Osteoblast (primary cell): ENCODE measurements at regions not wholly inside any gene's neighbourhood (a gene's known extent, or its start where the extent isn't known, plus 50 kb on each side); places are given as distances from the start of the nearest gene placed in this dataset.

Source experiments
- DNase-seq: peaks from one replicate; pipeline ENCODE4 v3.0.0; 2011; ENCODE audit warnings: low spot score, mixed read lengths; ENCODE audit not compliant: insufficient read length; ENCODE audit errors: missing footprints
- H2AFZ ChIP-seq: 2 replicates; pipeline ENCODE4 v1.6.0; 2011; ENCODE audit warnings: mild to moderate bottlenecking, low read length
- H3K27ac ChIP-seq: 2 replicates; pipeline ENCODE4 v1.5.1; 2011; ENCODE audit warnings: mild to moderate bottlenecking, low read depth, low read length, moderate library complexity
- H3K27me3 ChIP-seq: 2 replicates; pipeline ENCODE4 v1.6.0; 2012; ENCODE audit warnings: mild to moderate bottlenecking, control low read depth, inconsistent platforms, low read length, moderate library complexity; ENCODE audit not compliant: insufficient read depth
- H3K36me3 ChIP-seq: 2 replicates; pipeline ENCODE4 v1.5.1; 2011; ENCODE audit warnings: mild to moderate bottlenecking, low read length, control low read depth, moderate library complexity; ENCODE audit not compliant: insufficient read depth
- H3K4me1 ChIP-seq: 2 replicates; pipeline ENCODE4 v1.5.1; 2011; ENCODE audit warnings: mild to moderate bottlenecking, low read length, control low read depth, moderate library complexity; ENCODE audit not compliant: insufficient read depth
- H3K4me2 ChIP-seq: 2 replicates; pipeline ENCODE4 v1.6.0; 2011; ENCODE audit warnings: mild to moderate bottlenecking, low read length; ENCODE audit not compliant: insufficient read depth
- H3K4me3 ChIP-seq: fragments of 200-600 bp; sonication (generic); 3 replicates; pipeline ENCODE4 v1.5.1; 2012; ENCODE audit warnings: mild to moderate bottlenecking, low read length, inconsistent platforms; ENCODE audit not compliant: insufficient read depth
- H3K79me2 ChIP-seq: 2 replicates; pipeline ENCODE4 v1.6.0; 2012; ENCODE audit warnings: mild to moderate bottlenecking, low read length, control low read depth, inconsistent platforms; ENCODE audit not compliant: insufficient read depth
- H3K9me3 ChIP-seq: 2 replicates; pipeline ENCODE4 v1.5.1; 2011; ENCODE audit warnings: low read depth, low read length, control low read depth
- H4K20me1 ChIP-seq: 2 replicates; pipeline ENCODE4 v1.6.0; 2012; ENCODE audit warnings: mild to moderate bottlenecking, low read length, control low read depth; ENCODE audit not compliant: insufficient read depth
- TF ChIP-seq, protein P1 (sequence below): IDR thresholded peaks from 2 replicates; pipeline ENCODE4 v1.5.1; 2011; ENCODE audit warnings: mild to moderate bottlenecking, low read depth, low read length, moderate library complexity; ENCODE audit errors: extremely low read depth

DNA sequence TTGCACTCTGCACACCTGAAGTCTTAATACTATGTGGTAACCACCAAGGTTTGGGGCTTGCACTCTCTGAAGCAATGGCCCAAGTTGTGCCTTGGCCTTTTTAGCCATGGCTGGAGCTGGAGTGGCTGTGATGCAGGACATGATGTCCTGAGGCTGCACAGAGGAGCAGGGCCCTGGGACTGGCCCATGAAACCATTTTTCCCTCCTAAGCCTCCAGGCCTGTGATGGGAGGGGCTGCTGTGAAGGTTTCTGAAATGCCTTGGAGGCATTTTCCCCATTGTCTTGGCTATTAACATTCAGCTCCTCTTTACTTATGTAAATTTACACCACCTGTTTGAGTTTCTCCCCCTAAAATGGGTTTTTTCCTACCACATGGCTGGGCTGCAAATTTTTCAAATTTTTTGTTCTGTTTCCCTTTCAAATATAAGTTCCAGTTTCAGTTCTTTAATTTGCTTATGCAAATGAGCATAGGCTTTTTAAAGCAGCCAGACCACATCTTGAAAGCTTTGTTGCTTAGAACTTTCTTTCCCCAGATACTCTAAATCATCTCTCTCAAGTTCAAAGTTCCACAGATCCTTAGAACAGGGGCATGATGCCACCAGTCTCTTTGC, 237.4 kb upstream of the DMAC1 start:
- Histone ChIP-seq H2AFZ (no peak overlapping the region), H3K9me3 (no peaks in the 10 kb centered on the region), H3K4me2 (no peak overlapping the region), H3K36me3 (no peaks in the 10 kb centered on the region), H3K4me3 (no peak overlapping the region), H3K27me3 (no peaks in the 10 kb centered on the region), H3K27ac (no peak overlapping the region), H4K20me1 (no peaks in the 10 kb centered on the region), H3K4me1 (no peaks in the 10 kb centered on the region), H3K79me2 (no peaks in the 10 kb centered on the region)
- no peak for DNase-seq
- TF ChIP-seq, protein P1, sequence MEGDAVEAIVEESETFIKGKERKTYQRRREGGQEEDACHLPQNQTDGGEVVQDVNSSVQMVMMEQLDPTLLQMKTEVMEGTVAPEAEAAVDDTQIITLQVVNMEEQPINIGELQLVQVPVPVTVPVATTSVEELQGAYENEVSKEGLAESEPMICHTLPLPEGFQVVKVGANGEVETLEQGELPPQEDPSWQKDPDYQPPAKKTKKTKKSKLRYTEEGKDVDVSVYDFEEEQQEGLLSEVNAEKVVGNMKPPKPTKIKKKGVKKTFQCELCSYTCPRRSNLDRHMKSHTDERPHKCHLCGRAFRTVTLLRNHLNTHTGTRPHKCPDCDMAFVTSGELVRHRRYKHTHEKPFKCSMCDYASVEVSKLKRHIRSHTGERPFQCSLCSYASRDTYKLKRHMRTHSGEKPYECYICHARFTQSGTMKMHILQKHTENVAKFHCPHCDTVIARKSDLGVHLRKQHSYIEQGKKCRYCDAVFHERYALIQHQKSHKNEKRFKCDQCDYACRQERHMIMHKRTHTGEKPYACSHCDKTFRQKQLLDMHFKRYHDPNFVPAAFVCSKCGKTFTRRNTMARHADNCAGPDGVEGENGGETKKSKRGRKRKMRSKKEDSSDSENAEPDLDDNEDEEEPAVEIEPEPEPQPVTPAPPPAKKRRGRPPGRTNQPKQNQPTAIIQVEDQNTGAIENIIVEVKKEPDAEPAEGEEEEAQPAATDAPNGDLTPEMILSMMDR: no peak

DNA sequence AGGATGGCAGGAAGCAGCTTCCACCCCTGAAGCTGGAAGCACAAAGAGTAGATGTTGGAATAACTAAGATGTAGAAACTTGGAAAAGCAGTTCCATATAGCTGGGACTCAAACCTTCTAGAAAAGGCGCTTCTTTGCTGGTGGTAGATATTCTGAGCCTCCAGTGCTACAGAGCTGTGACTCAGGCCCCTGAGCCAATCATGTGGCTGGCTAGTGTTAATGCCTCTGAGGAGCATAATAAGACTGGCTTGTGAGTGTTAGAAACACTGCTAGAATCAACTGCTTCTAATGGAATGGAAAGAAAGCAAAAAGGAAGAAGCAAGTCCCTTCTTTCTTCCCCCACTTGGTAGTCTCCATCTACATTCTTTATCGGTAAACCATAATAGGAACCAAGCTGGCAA, 234.2 kb upstream of the DMAC1 start:
- Histone ChIP-seq H3K36me3 (no peaks in the 10 kb centered on the region), H3K4me1 (no peaks in the 10 kb centered on the region), H3K27me3 (no peaks in the 10 kb centered on the region), H3K9me3 (no peaks in the 10 kb centered on the region), H2AFZ (no peak overlapping the region), H3K4me3 (no peak overlapping the region), H3K79me2 (no peaks in the 10 kb centered on the region), H3K27ac (no peak overlapping the region), H3K4me2 (no peak overlapping the region), H4K20me1 (no peaks in the 10 kb centered on the region)
- TF ChIP-seq, protein P1: no peak
- no peak for DNase-seq

DNA sequence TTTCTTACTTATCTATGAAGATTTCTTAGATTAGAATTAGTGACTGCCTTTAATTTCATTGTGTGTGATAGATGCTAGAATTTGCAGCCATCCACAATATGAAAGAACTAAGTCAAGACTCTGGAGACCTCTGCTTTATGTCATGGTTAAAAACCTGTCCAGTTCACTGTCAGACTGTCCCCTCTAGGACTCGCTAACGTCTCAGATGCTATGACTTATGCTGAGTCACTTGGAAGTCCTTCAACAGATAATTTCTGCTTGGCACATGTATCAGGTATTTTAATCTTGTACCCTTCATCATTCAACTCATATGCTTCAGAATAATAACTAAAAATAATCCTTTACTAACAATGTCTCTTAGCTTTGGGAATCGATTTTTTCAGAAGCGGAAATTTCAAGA, 230.5 kb upstream of the DMAC1 start:
- DNase-seq: no peak
- no peaks in the 10 kb centered on the region for H3K9me3 ChIP-seq
- H4K20me1 ChIP-seq: no peaks in the 10 kb centered on the region

DNA sequence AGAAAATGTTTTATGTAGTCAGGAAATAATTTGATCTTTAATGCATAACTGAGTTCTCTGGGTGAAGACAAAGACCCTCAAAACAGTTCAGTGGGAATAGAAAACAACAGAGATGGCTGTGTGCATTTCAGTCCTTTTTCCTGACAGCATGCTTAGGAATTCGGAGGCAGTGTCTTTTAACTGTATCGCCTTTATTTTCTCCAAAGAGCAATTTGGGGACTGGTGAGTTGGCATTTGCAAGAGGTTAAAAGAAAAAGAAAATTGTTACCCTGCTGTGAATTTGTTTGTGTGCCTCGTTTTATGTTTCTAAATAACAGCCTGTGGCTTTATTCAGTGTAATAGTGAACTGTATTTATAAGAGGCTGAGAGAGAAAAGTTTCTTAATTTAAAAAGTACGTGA, 227.8 kb upstream of the DMAC1 start:
- TF ChIP-seq, protein P1: no peak
- no peak overlapping the region for H3K4me2 ChIP-seq
- H3K4me3 ChIP-seq: no peak overlapping the region
- no peak overlapping the region for H3K27ac ChIP-seq
- no peaks in the 10 kb centered on the region for H3K79me2 ChIP-seq
- no peaks in the 10 kb centered on the region for H4K20me1 ChIP-seq
- no peaks in the 10 kb centered on the region for H3K36me3 ChIP-seq
- no peaks in the 10 kb centered on the region for H3K27me3 ChIP-seq
- H3K4me1 ChIP-seq: no peaks in the 10 kb centered on the region
- no peak for DNase-seq
- no peaks in the 10 kb centered on the region for H3K9me3 ChIP-seq
- H2AFZ ChIP-seq: no peak overlapping the region

More for the DNA sequence above, 230.5 kb upstream of the DMAC1 start:
- H3K4me2 ChIP-seq: no peak overlapping the region
- no peaks in the 10 kb centered on the region for H3K27me3 ChIP-seq
- TF ChIP-seq, protein P1: no peak
- H3K79me2 ChIP-seq: no peaks in the 10 kb centered on the region
- no peak overlapping the region for H3K27ac ChIP-seq
- no peak overlapping the region for H2AFZ ChIP-seq
- no peak overlapping the region for H3K4me3 ChIP-seq
- H3K4me1 ChIP-seq: no peaks in the 10 kb centered on the region
- H3K36me3 ChIP-seq: no peaks in the 10 kb centered on the region
